CD14-positive monocyte (primary cell): ENCODE measurements at regions not wholly inside any gene's neighbourhood (a gene's known extent, or its start where the extent isn't known, plus 50 kb on each side); places are given as distances from the start of the nearest gene placed in this dataset.
"Not testable (repeated sequence)": the region's sequence is repeated elsewhere in the genome, so short reads cannot be mapped to it uniquely, and the experiment has no call there.

Source experiments
- DNase-seq, 3 donors: peaks; one replicate each; pipeline ENCODE4 v3.0.0-alpha.2; 2011 to 2022
- H2AFZ ChIP-seq: 2 replicates; pipeline ENCODE4 v1.6.0; 2012; ENCODE audit warnings: mild to moderate bottlenecking, low read depth, low read length, inconsistent platforms; ENCODE audit not compliant: insufficient read depth, poor library complexity, severe bottlenecking
- H3K27ac ChIP-seq, 2 donors: 1 replicate in 1 of 2; 2 replicates in 1 of 2; pipeline ENCODE4 v1.5.1; 2012 to 2013; ENCODE audit warnings: low read length in 2 of 2, control low read depth in 1 of 2, inconsistent platforms in 1 of 2, low read depth in 1 of 2, mild to moderate bottlenecking in 1 of 2
- H3K27me3 ChIP-seq, 2 donors: one replicate each; pipeline versions ENCODE4 v1.6.0 to v1.6.1; 2011 to 2013; ENCODE audit warnings: low read length in 2 of 2; ENCODE audit not compliant: control insufficient read depth in 2 of 2, insufficient read depth in 2 of 2
- H3K36me3 ChIP-seq, 2 donors: replicated peaks in 1 of 2; 1 replicate in 1 of 2; 2 replicates in 1 of 2; pipeline versions ENCODE4 v1.5.1 to v1.6.1; 2012 to 2013; ENCODE audit warnings: low read length in 2 of 2, control low read depth in 1 of 2, inconsistent platforms in 1 of 2, mild to moderate bottlenecking in 1 of 2; ENCODE audit not compliant: insufficient read depth in 2 of 2, control insufficient read depth in 1 of 2
- H3K4me1 ChIP-seq, 2 donors: 1 replicate in 1 of 2; 2 replicates in 1 of 2; pipeline versions ENCODE4 v1.5.1 to v1.6.1; 2012 to 2013; ENCODE audit warnings: low read length in 2 of 2, control low read depth in 1 of 2, inconsistent platforms in 1 of 2, mild to moderate bottlenecking in 1 of 2, moderate library complexity in 1 of 2; ENCODE audit not compliant: insufficient read depth in 2 of 2, control insufficient read depth in 1 of 2
- H3K4me2 ChIP-seq: replicated peaks from 2 replicates; pipeline ENCODE3; 2012; ENCODE audit warnings: low read length, moderate library complexity, mild to moderate bottlenecking; ENCODE audit not compliant: poor library complexity, severe bottlenecking; ENCODE audit errors: extremely low read depth
- H3K4me3 ChIP-seq, 3 experiments: fragments of 200-600 bp in 1 of 3; sonication (generic) in 1 of 3; replicated peaks in 1 of 3; 1 replicate in 2 of 3; 2 replicates in 1 of 3; pipeline ENCODE4 v1.5.1; 2011 to 2013; ENCODE audit warnings: low read length in 3 of 3, mild to moderate bottlenecking in 3 of 3, control low read depth in 2 of 3, low read depth in 2 of 3, inconsistent platforms in 1 of 3, moderate library complexity in 1 of 3
- H3K79me2 ChIP-seq: 2 replicates; pipeline ENCODE4 v1.6.0; 2012; ENCODE audit warnings: mild to moderate bottlenecking, control low read depth, inconsistent platforms, low read length, moderate library complexity; ENCODE audit not compliant: insufficient read depth
- H3K9ac ChIP-seq: 2 replicates; pipeline ENCODE4 v1.6.0; 2017; ENCODE audit warnings: low read length, mild to moderate bottlenecking; ENCODE audit not compliant: insufficient read depth, poor library complexity, severe bottlenecking
- H3K9me3 ChIP-seq, 2 donors: replicated peaks in 1 of 2; 1 replicate in 1 of 2; 2 replicates in 1 of 2; pipeline versions ENCODE4 v1.5.1 to v1.6.1; 2012 to 2013; ENCODE audit warnings: low read length in 2 of 2, control low read depth in 1 of 2; ENCODE audit not compliant: control insufficient read depth in 1 of 2, insufficient read depth in 1 of 2
- H4K20me1 ChIP-seq: 2 replicates; pipeline ENCODE4 v1.6.0; 2012; ENCODE audit warnings: mild to moderate bottlenecking, low read length, control low read depth, moderate library complexity; ENCODE audit not compliant: insufficient read depth
- H3K27ac Mint-ChIP-seq, 7 donors: one replicate each; pipeline ENCODE4 v1.8.0; 2020; ENCODE audit warnings: mild to moderate bottlenecking in 7 of 7, mixed read lengths in 7 of 7, moderate library complexity in 6 of 7, inconsistent platforms in 2 of 7
- H3K27me3 Mint-ChIP-seq, 3 donors: one replicate each; pipeline ENCODE4 v1.8.0; 2021 to 2022; ENCODE audit warnings: low read depth in 3 of 3, mild to moderate bottlenecking in 3 of 3, mixed read lengths in 3 of 3, moderate library complexity in 3 of 3, inconsistent platforms in 1 of 3
- H3K36me3 Mint-ChIP-seq, 2 donors: one replicate each; pipeline ENCODE4 v1.8.0; 2020; ENCODE audit warnings: mixed read lengths in 2 of 2, inconsistent platforms in 1 of 2, mild to moderate bottlenecking in 1 of 2
- H3K4me1 Mint-ChIP-seq: one replicate; pipeline ENCODE4 v1.8.0; 2020; ENCODE audit warnings: mild to moderate bottlenecking, mixed read lengths
- H3K4me3 Mint-ChIP-seq, 2 donors: one replicate each; pipeline ENCODE4 v1.8.0; 2020; ENCODE audit warnings: mild to moderate bottlenecking in 2 of 2, mixed read lengths in 2 of 2, moderate library complexity in 1 of 2
- H3K9me3 Mint-ChIP-seq, 7 donors: one replicate each; pipeline ENCODE4 v1.8.0; 2020 to 2022; ENCODE audit warnings: mixed read lengths in 7 of 7, mild to moderate bottlenecking in 6 of 7, moderate library complexity in 6 of 7, inconsistent platforms in 2 of 7
- CTCF ChIP-seq: fragments of 200-600 bp; IDR thresholded peaks from one replicate; pipeline ENCODE4 v1.8.0; 2022; ENCODE audit warnings: antibody characterized with exemption, mild to moderate bottlenecking
- WGBS: methylation state at CpG from one replicate; pipeline ENCODE4 v1.1.5; 2013; ENCODE audit warnings: missing lambda C conversion rate; ENCODE audit not compliant: insufficient coverage; 5-methylcytosine and 5-hydroxymethylcytosine counted together
- intact Hi-C, 2 donors: fragments of 100-400 bp; cut with micrococcal nuclease; formaldehyde crosslinking; loops; one replicate each; pipeline versions ENCODE4 v1.15.0 to v1.15.1; 2023

- no peak for DNase-seq
- Mint-ChIP-seq H3K36me3 (no peaks in the 10 kb centered on the region), H3K4me3 (no peak overlapping the region), H3K9me3 (peaks cover 0 to 7% (median 0%) of the 10 kb centered on the region in 7 donors), H3K27me3 (no peaks in the 10 kb centered on the region), H3K4me1 (no peaks in the 10 kb centered on the region), H3K27ac (no peak overlapping the region)
- Histone ChIP-seq H3K27ac (no peak overlapping the region), H3K36me3 (no peaks in the 10 kb centered on the region), H3K4me2 (no peak overlapping the region), H3K9me3 (no peaks in the 10 kb centered on the region), H3K79me2 (no peaks in the 10 kb centered on the region), H2AFZ (no peak overlapping the region), H3K27me3 (no peaks in the 10 kb centered on the region), H3K4me1 (no peaks in the 10 kb centered on the region), H4K20me1 (no peaks in the 10 kb centered on the region), H3K4me3 (no peak overlapping the region), H3K9ac (no peak overlapping the region)
- no peak for TF ChIP-seq CTCF
- WGBS = 100% methylated on average over 5 of the region's 10 CpGs
- intact Hi-C loops = no loop called here
Observed at GRCh38 chr15:81888748-81889484, 156.9 kb downstream of the MEX3B start.

- WGBS = no CpG with 5 or more reads among the region's 2 CpGs
- H3K79me2 ChIP-seq = no peaks in the 10 kb centered on the region
- no peak overlapping the region for H3K27ac ChIP-seq
- intact Hi-C loops = no loop called here
- no peak overlapping the region for H3K9ac ChIP-seq
- H3K4me2 ChIP-seq = no peak overlapping the region
- no peak for DNase-seq
- Mint-ChIP-seq H3K9me3 (peaks cover 0 to 7% (median 0%) of the 10 kb centered on the region in 7 donors), H3K4me1 (no peaks in the 10 kb centered on the region), H3K4me3 (no peak overlapping the region), H3K36me3 (no peaks in the 10 kb centered on the region), H3K27ac (no peak overlapping the region), H3K27me3 (no peaks in the 10 kb centered on the region)
- TF ChIP-seq CTCF = no peak
- H3K9me3 ChIP-seq = no peaks in the 10 kb centered on the region
- H3K27me3 ChIP-seq = no peaks in the 10 kb centered on the region
- no peak overlapping the region for H3K4me3 ChIP-seq
- no peak overlapping the region for H2AFZ ChIP-seq
- H3K4me1 ChIP-seq = no peaks in the 10 kb centered on the region
- H3K36me3 ChIP-seq = no peaks in the 10 kb centered on the region
- no peaks in the 10 kb centered on the region for H4K20me1 ChIP-seq
Observed at GRCh38 chr15:81887912-81888311, 157.9 kb downstream of the MEX3B start.

GRCh38 chr15:81887188-81887587, 158.6 kb downstream of the MEX3B start:
- H3K4me3 ChIP-seq, H3K27ac ChIP-seq, H3K4me2 ChIP-seq, H3K27ac Mint-ChIP-seq, H3K4me3 Mint-ChIP-seq, H3K9me3 ChIP-seq, H4K20me1 ChIP-seq, H3K79me2 ChIP-seq, H3K27me3 ChIP-seq, H3K36me3 Mint-ChIP-seq, H3K4me1 Mint-ChIP-seq, intact Hi-C loops, H2AFZ ChIP-seq, H3K4me1 ChIP-seq, H3K9ac ChIP-seq, DNase-seq, H3K36me3 ChIP-seq, H3K27me3 Mint-ChIP-seq, H3K9me3 Mint-ChIP-seq: not testable (repeated sequence)
